SK-N-SH (cell line): ENCODE measurements at regions not wholly inside any gene's neighbourhood (a gene's known extent, or its start where the extent isn't known, plus 50 kb on each side); places are given as distances from the start of the nearest gene placed in this dataset.

Experiments used
- CTCF ChIA-PET: fragments of 300-600, 350-600 bp; formaldehyde crosslinking; extraction: SDS; loops from one replicate; lab custom pipeline; 2021; lab: Yijun Ruan, JAX
- POLR2A ChIA-PET: fragments of 350-600 bp; sonication (Branson Sonifier 250); formaldehyde crosslinking; extraction: SDS; loops from one replicate; lab custom pipeline; 2020; ENCODE audit warnings: antibody characterized with exemption, inconsistent platforms; lab: Yijun Ruan, JAX
- DNase-seq: peaks from one replicate; pipeline ENCODE4 v3.0.0; 2012
- H2AFZ ChIP-seq: fragments of 200-600 bp; sonication (generic); 2 replicates; pipeline ENCODE4 v1.8.1; 2016; ENCODE audit warnings: antibody characterized with exemption, mild to moderate bottlenecking, low read depth
- H3F3A ChIP-seq: fragments of 200-600 bp; sonication (generic); replicated peaks from 2 replicates; pipeline ENCODE3; 2016; ENCODE audit warnings: antibody characterized with exemption, mild to moderate bottlenecking; ENCODE audit not compliant: insufficient read depth
- H3K27ac ChIP-seq, 2 experiments: fragments of 200-500 bp in 1 of 2; fragments of 200-600 bp in 1 of 2; sonication (Bioruptor generic) in 1 of 2; sonication (generic), shearing (Covaris generic) in 1 of 2; 2 replicates each; pipeline versions ENCODE4 v1.5.1 to v1.6.1; 2014 to 2016; ENCODE audit warnings: low read depth in 2 of 2, inconsistent platforms in 1 of 2, low read length in 1 of 2, mild to moderate bottlenecking in 1 of 2, mixed read lengths in 1 of 2
- H3K27me3 ChIP-seq: fragments of 200-600 bp; sonication (generic), shearing (Covaris generic); 2 replicates; pipeline ENCODE4 v1.6.1; 2016; ENCODE audit warnings: mixed run types; ENCODE audit not compliant: insufficient read depth
- H3K36me3 ChIP-seq, 2 experiments: fragments of 200-500 bp in 1 of 2; fragments of 200-600 bp in 1 of 2; sonication (Bioruptor generic) in 1 of 2; sonication (generic) in 1 of 2; replicated peaks in 1 of 2; 2 replicates each; pipeline versions ENCODE3 to v1.5.1; 2014 to 2016; ENCODE audit warnings: low read length in 1 of 2, mild to moderate bottlenecking in 1 of 2; ENCODE audit not compliant: insufficient read depth in 2 of 2, control insufficient read depth in 1 of 2
- H3K4me1 ChIP-seq, 2 experiments: fragments of 200-500 bp in 1 of 2; fragments of 200-600 bp in 1 of 2; sonication (Bioruptor generic) in 1 of 2; sonication (generic), shearing (Covaris generic) in 1 of 2; 2 replicates each; pipeline versions ENCODE4 v1.5.1 to v1.6.1; 2014 to 2016; ENCODE audit warnings: low read depth in 1 of 2, low read length in 1 of 2, mixed run types in 1 of 2; ENCODE audit not compliant: insufficient read depth in 2 of 2, control insufficient read depth in 1 of 2
- H3K4me2 ChIP-seq: fragments of 200-600 bp; sonication (generic), shearing (Covaris generic); 2 replicates; pipeline ENCODE4 v1.6.1; 2017; ENCODE audit warnings: mixed run types
- H3K4me3 ChIP-seq, 2 experiments: fragments of 200-500 bp in 1 of 2; fragments of 200-600 bp in 1 of 2; sonication (Bioruptor generic) in 1 of 2; sonication (generic), shearing (Covaris generic) in 1 of 2; 2 replicates each; pipeline versions ENCODE4 v1.5.1 to v1.8.1; 2014 to 2016; ENCODE audit warnings: low read depth in 2 of 2, inconsistent platforms in 1 of 2, low read length in 1 of 2, mild to moderate bottlenecking in 1 of 2, mixed read lengths in 1 of 2, moderate library complexity in 1 of 2
- H3K79me2 ChIP-seq: fragments of 200-600 bp; sonication (generic); 2 replicates; pipeline ENCODE4 v1.8.1; 2017; ENCODE audit warnings: mild to moderate bottlenecking; ENCODE audit not compliant: insufficient read depth
- H3K9ac ChIP-seq: fragments of 200-600 bp; sonication (generic); 2 replicates; pipeline ENCODE4 v1.6.1; 2017; ENCODE audit warnings: mixed run types
- H3K9me2 ChIP-seq: fragments of 200-600 bp; sonication (generic); 2 replicates; pipeline ENCODE4 v1.6.1; 2017; ENCODE audit warnings: mixed run types
- H3K9me3 ChIP-seq: fragments of 200-600 bp; sonication (generic); 2 replicates; pipeline ENCODE4 v1.6.1; 2017; ENCODE audit warnings: mixed run types, mild to moderate bottlenecking, moderate library complexity
- H4K20me1 ChIP-seq: fragments of 200-600 bp; sonication (generic); 2 replicates; pipeline ENCODE4 v1.6.1; 2017; ENCODE audit warnings: mild to moderate bottlenecking, mixed run types; ENCODE audit not compliant: insufficient read depth
- CHD2 ChIP-seq: fragments of 150-350 bp; IDR thresholded peaks from 2 replicates; pipeline ENCODE4 v1.6.1; 2018; ENCODE audit warnings: low read length; ENCODE audit not compliant: partially characterized antibody
- EP300 ChIP-seq, 2 experiments: IDR thresholded peaks; 2 replicates each; pipeline versions ENCODE4 v1.4.0 to v1.6.1; 2012; ENCODE audit warnings: borderline replicate concordance in 1 of 2, low read depth in 1 of 2, low read length in 1 of 2
- FOXJ3 ChIP-seq: sonication (generic); formaldehyde crosslinking; IDR thresholded peaks from 2 replicates; pipeline ENCODE4 v1.5.1; 2020; ENCODE audit warnings: mild to moderate bottlenecking, missing genetic modification reagents
- GABPA ChIP-seq: IDR thresholded peaks from 2 replicates; pipeline ENCODE4 v1.4.0; 2012; ENCODE audit warnings: low read depth, mild to moderate bottlenecking
- IRF3 ChIP-seq: fragments of 150-350 bp; IDR thresholded peaks from 2 replicates; pipeline ENCODE4 v1.6.1; 2016; ENCODE audit warnings: mild to moderate bottlenecking, low read depth, low read length
- JUND ChIP-seq: IDR thresholded peaks from 2 replicates; pipeline ENCODE4 v1.4.0; 2012
- MAX ChIP-seq: IDR thresholded peaks from 2 replicates; pipeline ENCODE4 v1.4.0; 2012; ENCODE audit warnings: low read depth
- MEF2A ChIP-seq: IDR thresholded peaks from 2 replicates; pipeline ENCODE4 v1.4.0; 2012; ENCODE audit warnings: low read depth, borderline replicate concordance
- NRF1 ChIP-seq: IDR thresholded peaks from 2 replicates; pipeline ENCODE4 v1.6.1; 2012; ENCODE audit warnings: low read depth, mild to moderate bottlenecking, low read length
- POLR2AphosphoS5 ChIP-seq: IDR thresholded peaks from 2 replicates; pipeline ENCODE4 v1.6.1; 2012; ENCODE audit warnings: low read depth, low read length
- RAD21 ChIP-seq: IDR thresholded peaks from 2 replicates; pipeline ENCODE4 v1.6.1; 2012; ENCODE audit warnings: mild to moderate bottlenecking, low read length
- RCOR1 ChIP-seq: fragments of 150-350 bp; IDR thresholded peaks from 2 replicates; pipeline ENCODE4 v1.6.1; 2017; ENCODE audit warnings: antibody characterized with exemption, low read length
- RFX5 ChIP-seq: IDR thresholded peaks from 2 replicates; pipeline ENCODE4 v1.6.1; 2012; ENCODE audit warnings: mild to moderate bottlenecking, improper control_type of control experiment, low read length
- RXRA ChIP-seq: IDR thresholded peaks from 2 replicates; pipeline ENCODE4 v1.4.0; 2012; ENCODE audit warnings: low read depth, mild to moderate bottlenecking, borderline replicate concordance
- SIN3A ChIP-seq: IDR thresholded peaks from 2 replicates; pipeline ENCODE4 v1.6.1; 2012; ENCODE audit warnings: low read depth, mild to moderate bottlenecking, low read length, moderate library complexity, borderline replicate concordance
- TAF1 ChIP-seq: IDR thresholded peaks from 2 replicates; pipeline ENCODE4 v1.6.1; 2012; ENCODE audit warnings: low read depth, mild to moderate bottlenecking, low read length, moderate library complexity, borderline replicate concordance
- USF1 ChIP-seq: IDR thresholded peaks from 2 replicates; pipeline ENCODE4 v1.4.0; 2012; ENCODE audit warnings: low read depth, borderline replicate concordance
- USF2 ChIP-seq: fragments of 150-350 bp; IDR thresholded peaks from 2 replicates; pipeline ENCODE4 v1.6.1; 2017; ENCODE audit warnings: antibody characterized with exemption, low read length, low read depth, borderline replicate concordance
- YY1 ChIP-seq: IDR thresholded peaks from 2 replicates; pipeline ENCODE4 v1.4.0; 2012; ENCODE audit warnings: low read depth, mild to moderate bottlenecking
- ZBTB33 ChIP-seq: IDR thresholded peaks from 2 replicates; pipeline ENCODE4 v1.4.0; 2012; ENCODE audit warnings: low read depth, borderline replicate concordance
- WGBS: methylation state at CpG from one replicate; pipeline ENCODE4 v1.1.6; 2017; ENCODE audit warnings: low lambda C conversion rate; 5-methylcytosine and 5-hydroxymethylcytosine counted together

GRCh38 chr20:17827079-17827478 is 127.3 kb downstream of the BANF2 start:
- no peaks in the 10 kb centered on the region for H3K79me2 ChIP-seq
- no peaks in the 10 kb centered on the region for H3K27me3 ChIP-seq
- no peak overlapping the region for H3K27ac ChIP-seq
- CTCF ChIA-PET, result interaction anchor here (0.6 kb wide), 1 partner anchor 9 kb away, joined by 3 read pairs; no protein-coding TSS in a partner anchor
- H3K4me2 ChIP-seq, result no peak overlapping the region
- H3F3A ChIP-seq, result no peaks in the 10 kb centered on the region
- no peak overlapping the region for H3K9ac ChIP-seq
- H2AFZ ChIP-seq, result no peak overlapping the region
- H4K20me1 ChIP-seq, result no peaks in the 10 kb centered on the region
- H3K4me3 ChIP-seq, result no peak overlapping the region
- H3K4me1 ChIP-seq, result no peaks in the 10 kb centered on the region
- no peaks in the 10 kb centered on the region for H3K9me3 ChIP-seq
- POLR2A ChIA-PET, result no interaction called here
- TF ChIP-seq ZBTB33, result no peak
- TF ChIP-seq MEF2A, result no peak
- TF ChIP-seq RXRA, result no peak
- no peak for TF ChIP-seq MAX
- TF ChIP-seq SIN3A, result no peak
- TF ChIP-seq POLR2AphosphoS5, result no peak
- TF ChIP-seq USF1, result no peak
- no peak for TF ChIP-seq RAD21
- H3K9me2 ChIP-seq, result no peaks in the 10 kb centered on the region
- 75% methylated on average over 4 of the region's 4 CpGs for WGBS
- no peak for DNase-seq
- H3K36me3 ChIP-seq, result no peaks in the 10 kb centered on the region

GRCh38 chr20:17825960-17826843 is 126.4 kb downstream of the BANF2 start:
- Histone ChIP-seq H3K36me3 (no peaks in the 10 kb centered on the region), H3K9me2 (no peaks in the 10 kb centered on the region), H3K9me3 (no peaks in the 10 kb centered on the region), H4K20me1 (no peaks in the 10 kb centered on the region), H3K79me2 (no peaks in the 10 kb centered on the region), H3F3A (no peaks in the 10 kb centered on the region), H3K4me1 (no peaks in the 10 kb centered on the region), H2AFZ (peak overlapping the region; percentile 50; the same call in 1 of the 2 replicates), H3K9ac (no peak overlapping the region), H3K4me2 (no peak overlapping the region), H3K27me3 (no peaks in the 10 kb centered on the region), H3K27ac (no peak overlapping the region), H3K4me3 (no peak overlapping the region)
- ChIA-PET CTCF (interaction anchor here (0.6 to 0.7 kb wide), 2 partner anchors 10 to 26 kb away, joined by 3 read pairs; no protein-coding TSS in a partner anchor), POLR2A (interaction anchor here (0.6 kb wide), 1 partner anchor 60 kb away, joined by 5 read pairs; no protein-coding TSS in a partner anchor)
- TF ChIP-seq RCOR1 (no peak), CHD2 (no peak), TAF1 (no peak), FOXJ3 (CRISPR knock-in tag) (no peak), GABPA (no peak), EP300 (IDR thresholded peaks at IDR 0.05; ENCODE audit: borderline replicate concordance in 1 of 2, low read depth in 1 of 2, low read length in 1 of 2) (no peak), MAX (no peak), RXRA (no peak), JUND (no peak), SIN3A (no peak), RFX5 (no peak), USF2 (no peak), YY1 (no peak), IRF3 (no peak), NRF1 (no peak)
- WGBS, result 61% methylated on average over 8 of the region's 8 CpGs
- no peak for DNase-seq
